ENCODE measurements at regions not wholly inside any gene's neighbourhood (a gene's known extent, or its start where the extent isn't known, plus 50 kb on each side); places are given as distances from the start of the nearest gene placed in this dataset.

DNA sequence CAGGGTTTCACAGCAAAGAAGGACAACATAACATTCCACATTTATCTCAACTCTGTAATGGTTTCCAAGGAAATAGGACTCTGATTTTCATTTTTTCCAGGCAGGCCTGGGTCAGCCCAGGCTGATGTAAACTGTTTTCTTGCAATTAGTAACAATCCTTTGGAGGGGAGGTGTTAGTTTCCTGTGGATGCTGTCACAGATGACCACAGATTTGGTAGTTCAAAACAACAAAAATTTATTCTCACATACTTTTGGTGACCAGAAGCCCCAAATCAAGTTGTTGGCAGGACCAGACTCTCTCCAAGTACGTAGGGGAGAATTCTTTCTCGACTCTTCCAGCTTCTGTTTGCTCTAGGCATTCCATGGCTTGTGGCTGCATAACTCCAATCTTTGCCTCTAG, 88.0 kb downstream of the EDEM1 start:
- TF ChIP-seq POLR2A (IDR thresholded peaks at IDR 0.05), result no peak
- TF ChIP-seq, protein P1, sequence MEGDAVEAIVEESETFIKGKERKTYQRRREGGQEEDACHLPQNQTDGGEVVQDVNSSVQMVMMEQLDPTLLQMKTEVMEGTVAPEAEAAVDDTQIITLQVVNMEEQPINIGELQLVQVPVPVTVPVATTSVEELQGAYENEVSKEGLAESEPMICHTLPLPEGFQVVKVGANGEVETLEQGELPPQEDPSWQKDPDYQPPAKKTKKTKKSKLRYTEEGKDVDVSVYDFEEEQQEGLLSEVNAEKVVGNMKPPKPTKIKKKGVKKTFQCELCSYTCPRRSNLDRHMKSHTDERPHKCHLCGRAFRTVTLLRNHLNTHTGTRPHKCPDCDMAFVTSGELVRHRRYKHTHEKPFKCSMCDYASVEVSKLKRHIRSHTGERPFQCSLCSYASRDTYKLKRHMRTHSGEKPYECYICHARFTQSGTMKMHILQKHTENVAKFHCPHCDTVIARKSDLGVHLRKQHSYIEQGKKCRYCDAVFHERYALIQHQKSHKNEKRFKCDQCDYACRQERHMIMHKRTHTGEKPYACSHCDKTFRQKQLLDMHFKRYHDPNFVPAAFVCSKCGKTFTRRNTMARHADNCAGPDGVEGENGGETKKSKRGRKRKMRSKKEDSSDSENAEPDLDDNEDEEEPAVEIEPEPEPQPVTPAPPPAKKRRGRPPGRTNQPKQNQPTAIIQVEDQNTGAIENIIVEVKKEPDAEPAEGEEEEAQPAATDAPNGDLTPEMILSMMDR (IDR thresholded peaks at IDR 0.05), result no peak
